Neural cell (in vitro differentiated cells): ENCODE measurements at regions not wholly inside any gene's neighbourhood (a gene's known extent, or its start where the extent isn't known, plus 50 kb on each side); places are given as distances from the start of the nearest gene placed in this dataset.

Source experiments
- EP300 ChIP-seq: fragments of 450-650 bp; conservative IDR thresholded peaks from 2 replicates; pipeline ENCODE4 v1.6.1; 2014; ENCODE audit warnings: antibody characterized with exemption, mild to moderate bottlenecking, moderate library complexity; ENCODE audit not compliant: poor library complexity, severe bottlenecking
- MXI1 ChIP-seq: fragments of 450-650 bp; conservative IDR thresholded peaks from 2 replicates; pipeline ENCODE4 v1.6.1; 2014; ENCODE audit warnings: antibody characterized with exemption, mild to moderate bottlenecking; ENCODE audit not compliant: poor library complexity, severe bottlenecking
- POLR2AphosphoS5 ChIP-seq: IDR thresholded peaks from 2 replicates; pipeline ENCODE4 v1.6.1; 2012
- TF ChIP-seq, protein P1 (sequence below): fragments of 450-650 bp; IDR thresholded peaks from 2 replicates; pipeline ENCODE4 v1.5.1; 2014; ENCODE audit warnings: antibody characterized with exemption, mild to moderate bottlenecking, moderate library complexity; ENCODE audit not compliant: poor library complexity, severe bottlenecking
- TF ChIP-seq, protein P2 (sequence below): IDR thresholded peaks from 2 replicates; pipeline ENCODE4 v1.6.1; 2012; ENCODE audit warnings: borderline replicate concordance

DNA sequence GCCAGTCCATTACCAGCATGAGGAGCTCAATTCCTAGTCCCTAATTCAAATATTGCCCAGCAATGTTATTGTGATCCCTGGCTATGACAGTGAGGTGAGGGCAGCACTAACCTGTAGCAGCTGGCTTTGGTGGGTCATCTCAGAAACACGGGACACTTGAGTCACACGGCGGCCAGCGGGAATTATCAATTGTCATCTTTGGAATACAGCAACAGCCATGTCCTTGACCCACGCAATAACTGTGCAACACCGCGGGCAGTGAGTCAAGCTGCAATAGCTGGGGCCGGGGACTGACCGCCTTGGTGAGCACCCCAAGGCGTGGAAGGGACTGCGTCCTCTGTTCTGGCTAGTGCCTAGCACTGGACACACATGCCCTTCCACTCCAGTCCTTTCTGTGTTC is 62.5 kb upstream of the ALDH1B1 start:
- TF ChIP-seq, protein P1, sequence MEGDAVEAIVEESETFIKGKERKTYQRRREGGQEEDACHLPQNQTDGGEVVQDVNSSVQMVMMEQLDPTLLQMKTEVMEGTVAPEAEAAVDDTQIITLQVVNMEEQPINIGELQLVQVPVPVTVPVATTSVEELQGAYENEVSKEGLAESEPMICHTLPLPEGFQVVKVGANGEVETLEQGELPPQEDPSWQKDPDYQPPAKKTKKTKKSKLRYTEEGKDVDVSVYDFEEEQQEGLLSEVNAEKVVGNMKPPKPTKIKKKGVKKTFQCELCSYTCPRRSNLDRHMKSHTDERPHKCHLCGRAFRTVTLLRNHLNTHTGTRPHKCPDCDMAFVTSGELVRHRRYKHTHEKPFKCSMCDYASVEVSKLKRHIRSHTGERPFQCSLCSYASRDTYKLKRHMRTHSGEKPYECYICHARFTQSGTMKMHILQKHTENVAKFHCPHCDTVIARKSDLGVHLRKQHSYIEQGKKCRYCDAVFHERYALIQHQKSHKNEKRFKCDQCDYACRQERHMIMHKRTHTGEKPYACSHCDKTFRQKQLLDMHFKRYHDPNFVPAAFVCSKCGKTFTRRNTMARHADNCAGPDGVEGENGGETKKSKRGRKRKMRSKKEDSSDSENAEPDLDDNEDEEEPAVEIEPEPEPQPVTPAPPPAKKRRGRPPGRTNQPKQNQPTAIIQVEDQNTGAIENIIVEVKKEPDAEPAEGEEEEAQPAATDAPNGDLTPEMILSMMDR = no peak
- no peak for TF ChIP-seq POLR2AphosphoS5
- TF ChIP-seq MXI1 = no peak
- TF ChIP-seq, protein P2, sequence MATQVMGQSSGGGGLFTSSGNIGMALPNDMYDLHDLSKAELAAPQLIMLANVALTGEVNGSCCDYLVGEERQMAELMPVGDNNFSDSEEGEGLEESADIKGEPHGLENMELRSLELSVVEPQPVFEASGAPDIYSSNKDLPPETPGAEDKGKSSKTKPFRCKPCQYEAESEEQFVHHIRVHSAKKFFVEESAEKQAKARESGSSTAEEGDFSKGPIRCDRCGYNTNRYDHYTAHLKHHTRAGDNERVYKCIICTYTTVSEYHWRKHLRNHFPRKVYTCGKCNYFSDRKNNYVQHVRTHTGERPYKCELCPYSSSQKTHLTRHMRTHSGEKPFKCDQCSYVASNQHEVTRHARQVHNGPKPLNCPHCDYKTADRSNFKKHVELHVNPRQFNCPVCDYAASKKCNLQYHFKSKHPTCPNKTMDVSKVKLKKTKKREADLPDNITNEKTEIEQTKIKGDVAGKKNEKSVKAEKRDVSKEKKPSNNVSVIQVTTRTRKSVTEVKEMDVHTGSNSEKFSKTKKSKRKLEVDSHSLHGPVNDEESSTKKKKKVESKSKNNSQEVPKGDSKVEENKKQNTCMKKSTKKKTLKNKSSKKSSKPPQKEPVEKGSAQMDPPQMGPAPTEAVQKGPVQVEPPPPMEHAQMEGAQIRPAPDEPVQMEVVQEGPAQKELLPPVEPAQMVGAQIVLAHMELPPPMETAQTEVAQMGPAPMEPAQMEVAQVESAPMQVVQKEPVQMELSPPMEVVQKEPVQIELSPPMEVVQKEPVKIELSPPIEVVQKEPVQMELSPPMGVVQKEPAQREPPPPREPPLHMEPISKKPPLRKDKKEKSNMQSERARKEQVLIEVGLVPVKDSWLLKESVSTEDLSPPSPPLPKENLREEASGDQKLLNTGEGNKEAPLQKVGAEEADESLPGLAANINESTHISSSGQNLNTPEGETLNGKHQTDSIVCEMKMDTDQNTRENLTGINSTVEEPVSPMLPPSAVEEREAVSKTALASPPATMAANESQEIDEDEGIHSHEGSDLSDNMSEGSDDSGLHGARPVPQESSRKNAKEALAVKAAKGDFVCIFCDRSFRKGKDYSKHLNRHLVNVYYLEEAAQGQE = no peak
- TF ChIP-seq EP300 = no peak
